ENCODE measurements at regions not wholly inside any gene's neighbourhood (a gene's known extent, or its start where the extent isn't known, plus 50 kb on each side); places are given as distances from the start of the nearest gene placed in this dataset.

DNA sequence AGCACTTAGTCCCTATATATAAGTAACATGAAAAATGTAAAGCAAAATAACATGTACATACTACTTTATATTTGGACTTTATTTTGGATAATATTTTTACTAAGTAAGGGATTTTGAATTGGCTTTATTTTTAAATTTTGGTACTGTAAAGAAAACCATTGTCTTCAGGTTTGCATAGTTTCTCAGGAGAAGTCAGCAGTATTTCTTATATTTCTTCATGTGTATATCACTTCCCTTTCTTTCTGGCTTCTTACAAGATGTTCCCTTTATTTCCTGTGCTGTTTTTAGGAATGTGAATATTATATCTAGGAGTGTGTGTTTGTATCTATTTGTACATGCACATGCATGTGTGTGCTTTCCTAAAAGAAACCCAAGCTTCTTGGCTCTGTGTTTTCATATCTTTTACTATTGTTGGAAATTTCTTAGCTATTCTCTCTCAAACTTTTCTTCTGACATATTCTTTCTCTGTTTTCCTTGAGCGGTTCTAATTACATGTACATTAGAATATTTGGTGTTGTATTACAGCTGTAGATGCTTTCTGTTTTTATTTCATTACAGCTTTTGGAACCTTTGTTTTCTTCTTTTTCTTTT lies 1549.7 kb upstream of the ACVR2A start:
- Histone ChIP-seq H2BK5ac (ENCODE audit: insufficient read length, low read length) (no peak overlapping the region), H2AK5ac (ENCODE audit: insufficient read length, low read length) (no peak overlapping the region), H2BK12ac (ENCODE audit: insufficient read length, low read depth, low read length) (no peak overlapping the region), H4K91ac (ENCODE audit: insufficient read length, low read depth, low read length) (no peak overlapping the region), H3K79me2 (ENCODE audit: insufficient read depth, low read length) (no peaks in the 10 kb centered on the region), H3K4me2 (ENCODE audit: insufficient read depth, insufficient read length, low read length) (no peak overlapping the region), H2AFZ (ENCODE audit: low read length) (no peak overlapping the region), H3K56ac (ENCODE audit: insufficient read length, low read depth, low read length) (no peak overlapping the region), H3T11ph (ENCODE audit: low read length) (no peak overlapping the region), H3K27ac (ENCODE audit: insufficient read length, low read depth, low read length) (no peak overlapping the region), H2BK120ac (ENCODE audit: low read depth, low read length, poor library complexity, severe bottlenecking) (no peak overlapping the region), H3K4me1 (ENCODE audit: insufficient read depth, low read length) (no peaks in the 10 kb centered on the region), H3K23ac (ENCODE audit: insufficient read length, low read depth, low read length) (no peak overlapping the region), H3K4ac (ENCODE audit: low read depth, low read length) (no peak overlapping the region), H4K20me1 (ENCODE audit: control insufficient read depth, insufficient read depth, insufficient read length) (no peaks in the 10 kb centered on the region), H3K27me3 (ENCODE audit: insufficient read depth, low read length) (no peaks in the 10 kb centered on the region), H4K5ac (ENCODE audit: insufficient read length, low read depth, low read length) (no peak overlapping the region), H3K79me1 (ENCODE audit: insufficient read depth, low read depth, low read length, poor library complexity, severe bottlenecking) (no peaks in the 10 kb centered on the region), H3K14ac (ENCODE audit: insufficient read depth, low read length) (no peak overlapping the region), H3K9ac (ENCODE audit: extremely low read depth, insufficient read length, low read length) (no peak overlapping the region), H2BK20ac (ENCODE audit: low read depth, low read length, poor library complexity, severe bottlenecking) (no peak overlapping the region), H2BK15ac (ENCODE audit: low read depth, low read length) (no peak overlapping the region), H3K18ac (ENCODE audit: insufficient read length, low read depth, low read length) (no peak overlapping the region), H3K9me3 (ENCODE audit: control insufficient read depth, low read depth, low read length) (peaks cover 5% of the 10 kb centered on the region), H3K23me2 (ENCODE audit: insufficient read length, low read depth, low read length, poor library complexity, severe bottlenecking) (no peaks in the 10 kb centered on the region), H4K8ac (replicated peaks; ENCODE audit: insufficient read length, low read depth, low read length) (no peak overlapping the region)
- Mint-ChIP-seq H3K36me3 (ENCODE audit: insufficient read depth in 1 of 3, low read depth in 3 of 3) (peaks cover 7 to 28% (median 10%) of the 10 kb centered on the region in 3 experiments), H3K4me3 (no peak overlapping the region), H3K27ac (no peak overlapping the region), H3K9me3 (peaks cover 27 to 30% of the 10 kb centered on the region in 2 experiments), H3K27me3 (ENCODE audit: low read depth) (no peaks in the 10 kb centered on the region), H3K4me1 (no peaks in the 10 kb centered on the region)
- TF ChIP-seq, protein P1, sequence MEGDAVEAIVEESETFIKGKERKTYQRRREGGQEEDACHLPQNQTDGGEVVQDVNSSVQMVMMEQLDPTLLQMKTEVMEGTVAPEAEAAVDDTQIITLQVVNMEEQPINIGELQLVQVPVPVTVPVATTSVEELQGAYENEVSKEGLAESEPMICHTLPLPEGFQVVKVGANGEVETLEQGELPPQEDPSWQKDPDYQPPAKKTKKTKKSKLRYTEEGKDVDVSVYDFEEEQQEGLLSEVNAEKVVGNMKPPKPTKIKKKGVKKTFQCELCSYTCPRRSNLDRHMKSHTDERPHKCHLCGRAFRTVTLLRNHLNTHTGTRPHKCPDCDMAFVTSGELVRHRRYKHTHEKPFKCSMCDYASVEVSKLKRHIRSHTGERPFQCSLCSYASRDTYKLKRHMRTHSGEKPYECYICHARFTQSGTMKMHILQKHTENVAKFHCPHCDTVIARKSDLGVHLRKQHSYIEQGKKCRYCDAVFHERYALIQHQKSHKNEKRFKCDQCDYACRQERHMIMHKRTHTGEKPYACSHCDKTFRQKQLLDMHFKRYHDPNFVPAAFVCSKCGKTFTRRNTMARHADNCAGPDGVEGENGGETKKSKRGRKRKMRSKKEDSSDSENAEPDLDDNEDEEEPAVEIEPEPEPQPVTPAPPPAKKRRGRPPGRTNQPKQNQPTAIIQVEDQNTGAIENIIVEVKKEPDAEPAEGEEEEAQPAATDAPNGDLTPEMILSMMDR (conservative IDR thresholded peaks at IDR 0.05) = no peak
- no CpG with 5 or more reads among the region's 1 CpG for WGBS (ENCODE audit: extremely low coverage, insufficient read length, low lambda C conversion rate)
- DNase-seq = no peak
